ENCODE measurements at regions not wholly inside any gene's neighbourhood (a gene's known extent, or its start where the extent isn't known, plus 50 kb on each side); places are given as distances from the start of the nearest gene placed in this dataset.

- TF ChIP-seq POLR2A (IDR thresholded peaks at IDR 0.05; ENCODE audit: low read length) = no peak
- no peak for TF ChIP-seq GATA1 (IDR thresholded peaks at IDR 0.05; ENCODE audit: low read depth, low read length)
These were observed 64.5 kb upstream of the ADAMTS2 start for GRCh38 chr5:179409806-179410205.
